Kidney tubule cell (primary cell): ENCODE measurements at regions not wholly inside any gene's neighbourhood (a gene's known extent, or its start where the extent isn't known, plus 50 kb on each side); places are given as distances from the start of the nearest gene placed in this dataset.
A peak's percentile ranks its signal among the peaks of the same experiment; 100 is the strongest.

ENCODE experiments used
- DNase-seq: peaks from one replicate; pipeline ENCODE4 v3.0.0-alpha.2; 2018; ENCODE audit warnings: low spot score

DNA sequence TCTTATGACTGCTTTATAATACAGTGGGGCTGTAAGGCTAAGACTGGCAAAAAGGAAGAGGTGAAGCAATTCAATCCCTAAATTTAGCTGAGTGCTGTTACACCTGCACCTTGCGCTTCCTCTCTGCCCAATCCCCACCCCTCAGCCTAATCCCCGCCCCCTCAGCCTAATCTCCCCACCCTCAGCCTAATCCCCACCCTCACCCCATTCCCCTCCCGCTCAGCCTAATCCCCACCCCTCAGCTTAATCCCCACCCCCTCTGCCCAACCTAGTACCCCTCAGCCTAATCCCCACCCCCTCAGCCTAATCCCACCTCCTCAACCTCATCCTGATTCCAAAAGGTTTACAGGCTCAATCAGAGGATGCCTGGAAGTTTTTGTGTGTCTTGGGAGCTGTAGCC, 155.5 kb downstream of the PMP22 start:
- no peak for DNase-seq

GRCh38 chr17:15108992-15109391, 156.1 kb downstream of the PMP22 start:
- no peak for DNase-seq

GRCh38 chr17:15106540-15106939, 158.6 kb downstream of the PMP22 start:
- DNase-seq, result peak; percentile 49

DNA sequence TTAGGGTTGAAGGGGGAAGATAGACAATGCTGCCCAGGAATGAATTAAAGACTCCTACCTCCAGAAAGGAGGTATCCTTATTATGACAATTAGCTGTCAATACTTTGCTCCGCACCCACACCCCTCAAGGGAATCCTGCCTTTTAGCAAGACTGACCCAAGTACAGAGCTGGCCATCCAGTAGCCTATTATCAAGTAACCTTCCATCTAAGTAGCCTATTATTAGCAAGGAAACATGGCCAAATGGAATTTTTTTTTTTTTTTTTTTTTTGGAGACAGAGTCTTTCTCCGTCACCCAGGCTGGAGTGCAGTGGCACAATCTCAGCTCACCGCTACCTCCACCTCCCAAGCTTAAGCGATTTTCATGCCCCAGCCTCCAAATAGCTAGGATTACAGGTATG, 161.3 kb downstream of the PMP22 start:
- no peak for DNase-seq

GRCh38 chr17:15101175-15101574, 164.0 kb downstream of the PMP22 start:
- no peak for DNase-seq

GRCh38 chr17:15096511-15096910, 168.6 kb downstream of the PMP22 start:
- no peak for DNase-seq

DNA sequence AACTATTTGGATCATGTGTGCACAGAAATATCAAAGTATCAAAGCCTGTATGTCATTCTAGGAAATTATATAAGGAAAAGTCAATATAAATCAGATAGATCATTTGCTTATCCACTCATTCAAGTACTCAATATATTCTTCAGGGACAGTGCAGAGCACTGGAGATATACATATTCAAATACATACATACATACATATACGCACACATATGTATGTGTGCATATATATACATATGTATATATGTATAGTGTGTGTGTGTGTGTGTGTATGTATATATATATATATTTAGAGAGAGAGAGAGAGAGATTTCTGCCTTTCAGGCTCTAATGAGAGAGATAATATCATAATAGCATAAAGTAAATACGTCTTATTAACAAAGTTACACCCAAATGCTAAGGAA, 169.2 kb downstream of the PMP22 start:
- DNase-seq, result no peak

DNA sequence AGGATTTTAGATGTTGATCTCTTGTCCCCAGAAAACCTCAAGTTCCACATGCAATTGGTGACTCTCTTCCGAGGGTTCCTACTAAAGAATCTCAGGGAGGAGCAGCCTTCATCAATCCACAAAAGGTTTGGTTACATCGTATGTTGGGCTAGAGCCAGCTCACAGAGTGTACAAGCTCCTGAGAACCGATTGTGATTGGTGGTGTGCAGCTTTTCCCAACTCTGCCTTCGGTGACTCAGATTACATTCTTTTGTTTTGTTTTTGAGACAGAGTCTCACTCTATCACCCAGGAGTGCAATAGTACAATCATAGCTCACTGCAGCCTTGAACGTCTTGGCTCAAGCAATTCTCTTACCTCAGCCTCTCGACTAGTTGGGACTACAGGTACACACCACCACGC, 172.4 kb downstream of the PMP22 start:
- peak; percentile 8 for DNase-seq

- no peak for DNase-seq
Observed at GRCh38 chr17:15092261-15092660, 172.9 kb downstream of the PMP22 start.

- DNase-seq, result peak; percentile 13
Observed at GRCh38 chr17:15091825-15092224, 173.3 kb downstream of the PMP22 start.

GRCh38 chr17:15090533-15090932, 174.6 kb downstream of the PMP22 start:
- DNase-seq, result no peak

DNA sequence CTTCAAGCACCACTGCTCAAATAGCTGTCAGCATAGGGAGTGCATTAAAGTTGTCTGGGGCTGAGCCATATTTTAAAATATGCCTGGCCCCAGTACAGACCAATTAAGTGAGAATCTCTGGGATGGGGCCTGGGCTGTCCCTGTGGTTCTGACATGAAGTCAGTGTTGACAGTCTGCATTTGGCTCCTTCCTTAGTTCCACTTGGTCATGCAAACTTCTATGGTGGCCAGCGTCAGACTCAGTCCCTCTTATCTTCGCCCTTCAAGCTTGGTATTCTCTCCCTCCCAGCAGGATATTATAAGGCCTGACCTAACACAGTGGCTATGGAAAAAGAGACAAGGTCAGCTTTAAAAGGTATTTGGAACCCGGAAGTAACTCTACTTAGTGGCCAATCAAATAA, 177.2 kb downstream of the PMP22 start:
- DNase-seq, result no peak

- DNase-seq, result no peak
Observed at GRCh38 chr17:15086776-15087295, 178.3 kb downstream of the PMP22 start.

- no peak for DNase-seq
Observed at GRCh38 chr17:15085890-15086677, 179.0 kb downstream of the PMP22 start.

DNA sequence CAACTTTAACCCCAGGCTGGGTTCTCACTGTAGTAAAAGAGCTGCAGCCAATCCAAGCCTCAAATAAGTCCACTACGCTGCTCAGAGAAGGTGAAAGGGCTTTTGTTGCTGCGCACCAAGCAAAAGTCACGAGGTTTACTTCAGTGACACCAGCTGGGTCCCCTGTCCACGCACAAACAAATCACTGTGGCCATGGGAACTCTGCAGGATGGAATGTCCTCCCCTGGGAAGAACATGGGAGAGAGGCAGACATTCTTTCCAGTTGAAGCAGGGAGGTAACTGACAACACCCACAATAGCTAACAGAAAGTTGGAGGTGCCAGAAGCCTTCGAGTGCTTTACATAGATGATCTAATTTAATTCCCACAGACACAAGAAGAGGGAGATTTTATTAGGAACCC, 181.9 kb downstream of the PMP22 start:
- DNase-seq, result no peak

DNA sequence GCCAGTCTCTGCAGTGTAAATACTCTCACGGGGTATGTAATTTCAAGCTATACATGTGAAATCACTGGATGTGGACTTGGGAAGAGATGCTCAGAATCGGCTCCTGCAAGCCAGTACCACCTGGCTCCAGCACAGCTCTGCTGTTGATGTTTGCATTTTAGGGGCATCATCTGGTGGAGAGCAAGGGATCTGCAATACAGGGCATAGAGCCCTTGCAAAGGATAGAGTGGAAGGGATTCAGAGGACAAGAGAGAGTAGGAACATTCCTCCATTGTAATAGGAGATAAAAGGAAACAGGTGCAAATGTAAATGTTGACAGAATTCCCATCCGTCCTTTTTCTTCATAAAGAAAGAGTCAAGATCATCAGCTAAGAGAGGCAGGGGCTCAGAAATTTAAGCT, 184.1 kb downstream of the PMP22 start:
- DNase-seq, result no peak

DNA sequence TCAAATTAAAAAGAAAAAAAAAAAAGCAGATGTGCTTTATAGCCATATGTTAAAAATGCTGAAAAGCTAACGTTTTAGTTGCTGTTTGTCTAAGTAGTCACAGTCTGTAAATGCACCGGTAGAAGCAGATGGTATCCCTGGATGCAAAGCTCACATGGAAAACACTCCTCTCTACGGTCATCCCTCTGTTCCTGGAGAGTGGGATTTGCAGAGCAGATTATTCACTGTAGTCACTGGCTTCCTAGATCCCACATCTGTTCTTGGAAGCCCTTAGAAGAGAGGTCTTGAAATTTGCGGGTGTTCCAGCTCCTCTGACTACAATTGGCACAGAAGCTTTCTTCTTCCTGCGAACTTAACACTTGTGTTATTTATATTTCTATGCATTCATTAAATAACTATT, 186.6 kb downstream of the PMP22 start:
- DNase-seq, result no peak

- no peak for DNase-seq
Observed at GRCh38 chr17:15076991-15077663, 188.0 kb downstream of the PMP22 start.

GRCh38 chr17:15051933-15052332, 213.2 kb downstream of the PMP22 start:
- no peak for DNase-seq

DNA sequence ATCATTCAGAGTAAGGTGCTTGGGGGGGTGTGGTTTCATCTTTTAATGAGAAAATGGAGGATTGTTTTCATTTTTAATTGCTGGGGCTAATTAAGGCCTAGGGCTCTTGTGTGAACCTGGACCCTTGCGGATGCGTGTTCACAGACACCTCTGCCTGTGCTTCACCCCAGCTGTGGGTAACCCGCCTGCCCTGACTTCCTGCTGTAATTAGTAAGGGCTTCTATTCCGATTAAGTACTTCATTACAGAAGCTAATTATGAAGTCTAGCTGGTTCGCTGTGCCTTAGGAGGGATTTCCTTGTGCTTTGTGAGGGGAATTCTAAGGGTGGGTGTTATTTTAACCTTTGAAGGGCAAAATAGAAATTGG, 215.3 kb downstream of the PMP22 start:
- no peak for DNase-seq

DNA sequence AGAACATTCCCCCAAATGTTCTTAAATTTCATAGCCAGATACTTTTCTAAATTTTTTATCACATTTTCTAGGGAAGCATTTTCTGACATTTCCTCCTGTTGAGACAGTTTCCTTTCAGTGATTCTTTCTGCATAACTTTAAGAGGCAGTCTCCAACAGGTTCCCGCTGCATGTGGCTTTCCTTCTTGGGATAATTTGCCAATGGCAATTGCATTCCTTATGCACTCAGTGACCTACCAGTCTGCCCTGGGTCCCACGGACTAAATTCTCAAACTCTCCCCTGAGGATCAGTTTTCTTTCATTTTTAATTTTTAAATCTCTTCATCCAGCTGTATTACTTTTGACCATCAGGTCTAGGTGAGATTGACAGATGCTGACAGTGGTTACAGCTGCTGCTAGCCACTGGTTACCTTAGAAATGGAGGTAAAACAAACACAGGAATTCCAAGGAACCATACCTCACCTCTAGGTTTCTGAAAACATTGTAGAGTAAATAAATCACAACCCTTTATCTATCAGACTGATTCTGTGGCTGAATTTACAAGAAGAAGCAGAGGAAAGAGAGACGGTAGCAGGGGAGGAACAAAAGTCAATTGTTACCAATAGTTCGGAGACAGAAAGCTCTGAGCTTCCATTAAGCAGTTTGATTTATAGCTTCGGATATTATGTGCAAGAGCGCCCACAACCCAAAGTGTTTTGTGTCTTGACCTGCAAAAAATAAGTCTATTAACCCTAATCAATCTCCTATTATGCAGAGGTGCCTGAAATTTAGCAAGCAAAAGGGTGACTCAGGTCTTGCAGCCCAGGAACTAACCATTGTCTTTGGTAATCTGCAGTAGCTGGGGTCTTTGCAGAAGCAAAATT, 216.0 kb downstream of the PMP22 start:
- no peak for DNase-seq

GRCh38 chr17:15048381-15048780, 216.7 kb downstream of the PMP22 start:
- no peak for DNase-seq

GRCh38 chr17:15042311-15042710, 222.8 kb downstream of the PMP22 start:
- no peak for DNase-seq
